HG03103 (cell line): ENCODE measurements at regions not wholly inside any gene's neighbourhood (a gene's known extent, or its start where the extent isn't known, plus 50 kb on each side); places are given as distances from the start of the nearest gene placed in this dataset.

Experiments
- ATAC-seq: cut with Tn5 transposase; IDR thresholded peaks from one replicate; pipeline ENCODE4 v1.9.1; 2021; ENCODE audit warnings: low read depth; ENCODE audit not compliant: unreplicated experiment

DNA sequence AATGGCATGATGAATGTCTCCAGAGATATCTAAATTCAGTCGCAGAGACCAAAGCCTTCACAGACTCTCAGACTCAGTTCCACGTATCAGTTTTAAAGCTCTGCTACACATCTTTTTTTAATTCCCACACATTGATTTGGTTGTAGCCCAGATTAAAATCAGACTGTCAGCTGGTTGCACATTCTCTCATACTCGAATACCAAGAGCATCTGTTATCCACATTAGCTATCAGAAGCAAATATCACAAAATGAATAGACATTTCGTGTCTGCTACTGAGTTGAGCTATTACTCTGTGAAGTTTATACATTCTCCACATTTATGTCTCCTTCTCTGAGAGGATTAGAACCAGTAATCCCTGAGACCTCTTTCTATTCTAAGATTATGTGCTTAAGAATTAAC lies 229.2 kb downstream of the GPAM start:
- ATAC-seq, result no peak

DNA sequence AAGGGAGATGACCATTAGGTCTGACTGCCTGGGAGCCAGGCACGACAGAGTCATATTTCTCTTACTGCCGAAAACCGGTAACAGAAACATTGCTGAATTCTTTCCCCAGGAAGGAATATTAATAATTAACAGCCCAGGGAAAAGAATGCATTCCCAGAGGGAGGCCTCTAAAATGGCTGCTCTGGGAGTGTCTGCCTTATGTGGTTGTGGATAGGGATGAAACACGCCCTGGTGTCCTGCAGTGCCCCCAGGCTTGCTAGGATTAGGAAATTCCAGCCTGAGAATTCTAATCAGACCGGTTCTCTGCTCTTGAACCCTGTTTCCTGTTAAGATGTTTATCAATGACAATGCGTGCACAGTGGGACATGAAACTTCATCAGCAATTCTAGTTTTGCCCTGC lies 226.7 kb downstream of the GPAM start:
- no peak for ATAC-seq

DNA sequence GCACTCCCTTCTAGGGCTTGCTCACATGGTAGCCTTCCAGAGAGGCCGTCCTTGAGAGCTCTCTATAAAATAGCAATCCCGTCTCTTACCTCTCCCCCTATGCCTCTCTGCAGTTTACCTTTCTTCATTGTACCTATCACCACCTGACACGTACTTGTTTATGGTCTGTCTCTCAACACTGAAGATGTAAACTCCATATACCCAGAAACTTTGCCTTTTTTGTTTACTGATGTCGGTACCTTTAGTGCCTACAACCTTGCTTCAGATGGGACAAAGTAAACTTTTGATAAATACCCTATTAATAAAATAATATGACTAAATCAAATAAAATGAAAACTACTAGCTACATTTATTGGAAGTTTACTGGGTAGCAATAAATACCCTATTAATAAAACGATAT lies 220.6 kb downstream of the GPAM start:
- no peak for ATAC-seq

DNA sequence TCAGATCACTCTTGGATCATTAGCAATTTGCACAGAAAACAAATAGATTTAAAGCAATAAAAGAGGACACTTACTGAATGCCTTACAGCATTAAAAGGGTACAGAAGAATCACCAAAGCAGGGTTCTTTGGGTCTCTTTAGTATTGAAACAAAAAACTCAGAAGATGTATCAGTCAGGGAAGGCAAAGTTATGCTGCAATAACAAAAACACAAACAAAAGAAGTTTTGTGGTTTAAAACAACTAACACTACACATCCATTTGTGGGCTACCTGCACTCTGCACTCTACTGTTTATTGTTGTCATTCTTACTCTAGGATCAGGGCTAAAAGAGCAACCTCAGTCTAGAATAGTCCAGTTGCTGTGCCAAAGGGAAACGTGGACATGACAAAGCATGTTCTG lies 216.4 kb downstream of the GPAM start:
- no peak for ATAC-seq

DNA sequence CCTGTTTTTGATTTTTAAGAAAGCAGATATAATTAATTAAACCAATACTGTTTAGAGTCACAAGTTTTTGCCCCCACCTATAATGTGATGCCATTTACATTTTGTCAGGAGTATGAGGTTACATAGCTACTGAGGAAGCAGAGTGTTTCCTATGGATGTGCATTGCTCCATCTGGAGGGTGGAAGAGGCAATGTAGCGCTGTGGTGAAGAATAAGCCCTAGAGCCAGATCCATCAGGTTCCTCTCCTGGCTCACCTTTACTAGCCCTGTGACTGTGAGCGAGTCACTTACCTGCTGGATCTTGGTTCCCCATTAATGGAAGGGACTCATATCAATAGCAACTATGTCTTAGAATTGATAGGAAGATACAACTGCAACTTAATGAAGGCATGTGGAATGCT lies 216.0 kb downstream of the GPAM start:
- ATAC-seq, result no peak

DNA sequence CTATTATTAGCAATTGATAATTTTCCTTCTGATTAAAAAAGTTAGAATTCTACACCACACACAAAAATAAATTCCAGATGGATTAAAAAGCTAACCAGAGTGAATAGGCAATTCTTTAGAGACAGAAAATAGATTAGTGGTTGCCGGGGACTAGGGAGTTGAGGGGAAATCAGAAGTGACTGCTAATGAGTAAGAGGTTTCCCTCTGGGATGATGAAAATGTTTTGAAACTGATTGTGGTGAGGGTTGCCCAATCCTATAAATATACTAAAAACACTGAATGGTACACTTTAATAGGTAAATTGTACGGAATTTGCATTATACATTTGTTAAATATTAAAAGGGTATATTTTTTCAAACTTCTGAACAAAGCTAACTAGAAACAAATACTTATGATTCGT lies 214.9 kb downstream of the GPAM start:
- no peak for ATAC-seq

DNA sequence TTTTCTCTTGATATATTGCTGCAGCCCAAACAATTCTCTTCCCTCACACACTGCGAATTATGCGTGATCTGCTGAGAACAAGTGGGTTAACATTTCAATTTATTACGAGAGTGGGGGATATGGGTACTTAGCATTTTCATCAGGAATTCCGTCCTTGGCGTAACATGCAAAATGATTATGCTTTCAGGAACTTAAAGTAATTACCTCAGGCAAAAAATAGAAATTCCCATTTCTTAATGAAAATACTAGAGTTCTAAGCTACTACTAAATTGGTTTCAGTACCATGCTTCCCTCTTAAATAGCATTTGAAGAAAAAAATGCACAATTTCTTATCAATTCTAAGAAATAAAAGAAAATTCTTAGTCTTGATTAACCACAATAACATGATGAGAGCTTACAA lies 213.5 kb downstream of the GPAM start:
- ATAC-seq, result no peak

DNA sequence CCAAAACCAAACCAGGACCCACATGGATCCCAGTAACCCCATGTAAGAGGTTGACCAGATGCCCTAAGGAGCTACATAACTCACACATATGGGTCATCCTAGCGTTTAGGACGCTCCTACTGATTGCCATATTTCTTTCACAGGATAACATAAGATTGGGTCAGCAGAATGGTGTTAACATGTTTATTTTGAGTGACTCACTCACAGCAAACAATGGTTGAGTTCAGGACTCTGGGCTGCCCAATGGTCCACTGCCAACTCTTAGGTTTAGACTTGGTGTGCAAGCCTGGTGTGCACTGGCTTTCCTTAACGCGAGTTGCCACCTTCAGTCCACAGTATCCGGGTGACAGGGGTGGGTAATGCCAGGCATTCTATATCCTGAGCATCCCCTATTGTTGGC lies 211.5 kb downstream of the GPAM start:
- ATAC-seq, result no peak

DNA sequence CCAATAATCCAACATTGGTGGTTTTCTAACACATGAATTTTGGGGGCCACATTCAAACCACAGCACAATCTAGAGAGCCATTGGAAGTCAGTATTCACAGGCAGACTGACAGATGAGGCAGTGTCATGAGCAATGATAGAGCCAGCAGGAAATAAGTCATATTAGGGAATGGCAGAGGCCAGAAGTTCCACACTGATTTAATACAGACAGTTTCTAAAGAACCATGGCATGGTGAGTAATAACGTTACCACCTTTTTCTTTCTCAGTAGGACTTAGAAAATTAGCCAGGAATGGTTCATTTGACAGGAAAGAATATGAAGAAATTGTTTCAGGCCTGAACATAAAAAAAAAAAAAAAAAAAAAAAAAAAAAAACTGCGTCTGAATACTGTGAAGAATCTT lies 210.3 kb downstream of the GPAM start:
- no peak for ATAC-seq

DNA sequence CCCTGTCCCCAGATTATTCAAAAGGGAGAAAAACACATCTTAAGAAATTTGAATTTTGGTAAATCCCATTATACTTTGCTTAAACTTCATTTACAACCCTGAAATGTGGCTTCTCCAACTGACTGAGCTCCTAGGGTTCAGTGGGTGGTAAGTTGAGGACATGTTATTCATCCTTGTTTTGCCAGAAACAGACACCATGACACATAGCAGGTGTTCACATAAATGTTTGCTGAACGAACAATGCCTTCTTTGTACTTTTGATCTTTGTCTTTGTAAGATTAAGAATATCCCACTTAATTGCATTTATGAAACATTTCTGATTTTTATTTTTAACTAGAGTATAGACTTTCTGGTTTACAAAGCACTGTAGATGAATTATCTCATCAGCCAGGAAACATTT lies 209.7 kb downstream of the GPAM start:
- ATAC-seq, result no peak

DNA sequence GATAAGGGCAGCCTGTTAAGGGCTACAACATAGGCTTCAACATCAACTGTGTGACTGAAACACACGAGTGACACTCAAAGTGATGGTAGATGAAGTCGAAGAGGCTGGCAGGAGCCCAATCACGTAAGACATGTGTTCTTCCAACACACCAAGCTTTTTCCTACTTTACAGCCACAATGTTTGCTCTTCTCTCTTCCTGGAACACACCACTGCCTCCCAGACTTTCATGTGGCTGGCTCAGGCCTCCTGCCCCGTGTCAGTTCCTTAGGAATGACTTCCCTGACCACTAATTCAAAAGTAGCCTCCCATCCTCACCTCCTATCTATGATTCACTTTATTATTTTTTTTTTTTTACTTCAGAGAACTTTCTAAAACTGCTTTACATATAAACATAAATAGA lies 209.2 kb downstream of the GPAM start:
- no peak for ATAC-seq

DNA sequence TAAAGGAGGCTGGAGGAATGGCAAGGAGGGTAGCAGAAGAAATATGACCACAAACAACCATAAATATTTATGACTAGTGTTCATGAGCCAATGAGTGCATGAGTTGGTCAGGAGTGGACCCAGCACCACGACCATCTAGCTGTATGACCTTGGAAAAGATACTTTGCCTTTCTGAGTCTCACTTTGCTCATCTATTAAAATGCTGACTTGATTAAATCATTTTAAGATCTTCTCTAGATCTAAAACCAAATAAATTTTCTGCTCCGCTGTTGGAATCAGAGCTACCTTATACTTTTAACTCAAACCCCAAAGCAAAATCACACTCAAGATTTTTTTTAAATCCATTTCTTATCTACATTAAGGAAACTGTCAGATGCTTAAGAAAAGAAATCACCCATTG lies 207.0 kb downstream of the GPAM start:
- ATAC-seq, result no peak

DNA sequence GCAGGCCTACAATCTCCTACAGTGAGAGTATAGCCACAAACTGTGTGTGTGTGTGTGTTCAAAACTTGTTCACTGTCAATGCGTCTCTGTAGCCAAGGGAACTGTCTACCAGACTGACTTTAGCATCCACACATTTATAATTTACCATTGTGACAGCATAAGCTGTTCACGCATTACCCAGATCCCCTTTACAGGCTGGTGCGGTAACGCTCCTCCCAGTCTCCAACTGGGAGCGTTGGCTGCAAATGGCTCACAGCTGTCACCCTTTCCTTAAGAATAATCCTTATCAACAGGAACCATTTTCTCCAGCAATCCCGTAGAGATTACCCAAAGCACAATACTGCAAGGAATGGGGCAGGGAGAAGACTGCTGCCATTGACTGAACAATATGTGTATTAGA lies 199.5 kb downstream of the GPAM start:
- ATAC-seq, result no peak

DNA sequence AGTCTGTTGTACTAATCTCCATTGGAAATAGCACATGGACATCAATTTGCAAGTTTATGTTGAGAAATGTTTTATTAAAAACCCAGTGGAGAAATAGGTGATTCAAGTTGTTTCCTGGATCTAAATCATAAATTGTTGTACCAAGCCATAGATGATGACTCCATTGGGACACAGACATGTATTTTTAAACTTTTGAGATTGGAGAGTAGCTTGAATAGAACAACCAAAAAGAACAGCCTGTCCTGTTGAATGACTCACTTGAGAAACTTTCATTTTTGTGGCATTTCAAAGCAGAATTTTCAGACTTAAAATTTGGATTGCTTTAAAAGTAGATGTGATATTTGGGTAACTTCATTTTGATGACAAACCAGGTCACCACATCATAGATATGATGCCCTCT lies 197.5 kb downstream of the GPAM start:
- ATAC-seq, result no peak

DNA sequence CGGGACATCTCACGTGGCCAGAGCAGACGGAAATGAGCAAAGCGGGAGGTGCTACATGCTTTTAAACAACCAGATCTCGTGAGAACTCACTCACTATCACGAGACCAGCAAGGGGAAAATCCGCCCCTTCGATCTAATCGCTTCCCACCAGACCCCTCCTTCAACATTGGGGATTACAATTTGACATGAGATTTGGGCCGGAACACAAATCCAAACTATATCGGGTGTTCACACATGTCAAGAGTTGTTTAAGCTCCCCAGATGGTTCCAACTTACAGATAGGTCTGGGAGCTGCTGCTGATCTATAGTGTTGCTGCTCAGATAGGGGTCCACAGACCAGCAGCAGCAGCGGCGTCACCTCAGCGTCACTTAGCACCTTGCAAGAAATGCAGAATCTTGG lies 194.9 kb downstream of the GPAM start:
- ATAC-seq, result no peak

DNA sequence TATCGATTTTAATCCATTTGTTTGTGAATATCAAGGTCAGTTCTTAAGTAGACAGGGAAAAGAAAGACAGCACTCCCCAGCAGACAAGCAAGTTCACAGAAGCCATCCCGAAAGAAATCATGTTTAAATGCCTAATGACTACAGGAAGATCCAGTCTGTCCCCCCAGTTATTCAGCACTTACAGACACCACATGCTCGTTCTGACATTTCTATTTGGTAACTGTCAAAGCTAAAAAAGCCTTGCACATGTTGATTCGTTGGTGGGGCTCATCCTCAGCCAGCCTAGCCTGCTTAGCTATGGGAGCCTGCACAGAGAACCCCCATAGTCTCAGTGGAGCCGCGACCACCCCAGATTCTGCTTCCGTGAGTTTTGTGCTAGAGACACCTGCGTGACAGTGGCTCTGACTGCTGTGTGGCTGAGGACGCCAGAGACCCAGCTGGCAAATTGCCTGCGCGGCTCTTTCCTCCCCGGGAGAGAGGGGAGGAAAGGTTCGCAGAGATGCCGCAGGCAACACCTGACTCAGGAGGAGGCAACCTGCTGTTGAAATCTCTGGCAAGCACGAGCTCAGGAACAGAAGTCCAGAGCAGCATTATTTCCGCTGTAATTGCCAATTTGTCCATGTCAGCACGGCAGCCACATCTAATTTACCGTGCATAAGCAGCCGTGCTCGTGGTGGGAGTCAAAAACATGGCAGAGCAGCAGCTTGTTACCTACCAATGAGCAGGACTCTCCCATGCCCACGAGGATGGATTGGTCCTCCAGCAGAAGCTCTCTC lies 194.2 kb downstream of the GPAM start:
- no peak for ATAC-seq

DNA sequence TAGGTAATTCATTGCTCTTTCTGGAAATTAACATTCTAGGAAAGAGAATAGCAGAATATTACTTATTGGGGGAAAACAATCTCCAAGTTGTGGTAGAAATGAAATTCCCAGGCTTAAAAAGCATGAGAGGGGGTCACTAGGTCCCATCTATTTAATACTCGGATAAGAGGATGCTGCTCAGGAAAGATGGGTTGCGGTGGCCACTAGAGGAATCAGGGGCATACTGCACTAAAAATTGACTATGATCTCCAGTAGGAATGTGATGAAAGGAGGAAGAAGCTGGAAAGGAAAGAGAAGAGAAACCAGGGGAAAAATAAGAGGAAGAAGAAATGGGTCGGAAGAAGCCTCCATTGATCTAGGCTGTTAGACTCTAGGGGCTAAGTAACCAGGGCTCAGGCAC lies 192.8 kb downstream of the GPAM start:
- ATAC-seq, result no peak

DNA sequence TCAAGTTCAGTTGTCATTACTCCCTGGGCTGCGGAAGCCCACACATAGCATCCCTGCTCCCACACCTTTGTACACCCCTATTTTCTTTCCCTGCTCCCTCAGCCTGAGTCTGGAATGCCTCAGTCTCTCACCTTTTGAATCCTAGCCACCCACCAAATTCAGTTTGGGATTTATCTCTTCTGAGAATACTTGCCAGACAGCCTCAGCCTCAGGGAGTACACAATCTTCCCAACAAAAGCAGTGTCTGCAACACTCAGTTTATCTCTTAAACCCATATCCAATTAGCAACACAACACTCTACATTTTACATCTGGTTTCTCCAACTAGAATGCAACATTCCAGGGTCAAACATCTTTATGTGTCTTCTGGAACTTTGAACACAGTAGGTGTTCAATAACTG lies 190.2 kb downstream of the GPAM start:
- ATAC-seq, result no peak

DNA sequence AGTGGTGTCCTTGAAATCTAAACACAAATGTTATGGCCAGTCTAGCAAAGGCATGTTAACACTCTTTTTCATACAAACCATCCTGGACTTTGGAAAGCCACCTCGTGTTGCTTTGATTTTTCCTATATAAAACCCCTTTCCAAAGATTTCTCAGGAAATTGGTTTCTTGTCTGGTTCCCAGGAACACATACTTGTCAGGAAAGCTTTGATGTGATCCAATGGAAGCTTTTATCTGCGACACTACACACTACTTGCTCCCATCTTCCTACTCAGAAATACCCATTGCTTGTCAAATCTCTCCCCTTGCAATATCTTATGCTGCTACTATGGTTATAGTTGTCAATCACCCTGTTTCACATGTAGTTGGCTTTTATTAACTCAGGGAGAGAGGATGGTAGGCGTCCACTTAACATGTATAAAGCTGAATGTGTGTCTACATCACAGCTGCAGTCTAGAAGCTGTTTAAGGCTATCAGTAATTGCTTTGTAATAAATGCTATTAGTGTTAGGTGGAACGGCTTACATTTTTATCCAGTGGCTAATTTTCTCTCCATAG lies 189.6 kb downstream of the GPAM start:
- no peak for ATAC-seq

DNA sequence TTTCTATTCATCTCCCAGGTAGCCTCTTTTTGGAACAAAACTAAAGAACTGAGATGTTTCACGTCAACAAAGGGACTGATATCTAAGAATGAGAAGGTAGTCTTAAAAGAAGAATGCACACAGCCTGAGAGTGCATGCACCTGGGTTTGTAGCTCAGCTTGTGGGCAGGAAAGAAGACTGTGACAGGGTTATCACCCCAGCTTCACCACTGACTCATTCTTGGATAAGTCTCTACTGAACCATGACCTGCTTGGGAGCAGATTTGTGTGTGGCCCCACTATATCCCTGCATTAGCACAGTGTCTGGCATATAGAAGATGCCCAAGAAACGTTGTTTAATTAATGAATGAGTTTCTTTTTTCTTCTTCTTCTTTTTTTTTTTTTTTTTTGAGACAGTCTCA lies 187.5 kb downstream of the GPAM start:
- ATAC-seq, result peak; percentile 99

DNA sequence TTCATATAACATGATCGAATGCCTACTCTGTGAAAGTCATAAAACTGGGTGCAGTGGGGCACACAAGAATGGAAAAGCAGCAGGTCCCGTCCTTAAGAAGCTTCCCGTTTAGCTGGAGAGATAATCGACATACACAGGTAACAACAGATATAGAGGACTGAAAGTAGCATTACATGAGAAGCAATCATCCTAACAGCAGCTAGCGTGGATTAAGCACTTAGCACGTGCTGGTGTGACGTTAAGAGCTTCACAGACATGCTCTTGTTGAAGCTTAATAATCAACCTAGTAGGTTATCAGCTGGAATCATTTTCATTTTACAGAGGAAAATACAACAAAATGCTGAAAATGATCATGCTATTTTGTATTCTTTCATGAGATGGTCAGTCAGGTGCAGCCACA lies 184.8 kb downstream of the GPAM start:
- ATAC-seq, result no peak

DNA sequence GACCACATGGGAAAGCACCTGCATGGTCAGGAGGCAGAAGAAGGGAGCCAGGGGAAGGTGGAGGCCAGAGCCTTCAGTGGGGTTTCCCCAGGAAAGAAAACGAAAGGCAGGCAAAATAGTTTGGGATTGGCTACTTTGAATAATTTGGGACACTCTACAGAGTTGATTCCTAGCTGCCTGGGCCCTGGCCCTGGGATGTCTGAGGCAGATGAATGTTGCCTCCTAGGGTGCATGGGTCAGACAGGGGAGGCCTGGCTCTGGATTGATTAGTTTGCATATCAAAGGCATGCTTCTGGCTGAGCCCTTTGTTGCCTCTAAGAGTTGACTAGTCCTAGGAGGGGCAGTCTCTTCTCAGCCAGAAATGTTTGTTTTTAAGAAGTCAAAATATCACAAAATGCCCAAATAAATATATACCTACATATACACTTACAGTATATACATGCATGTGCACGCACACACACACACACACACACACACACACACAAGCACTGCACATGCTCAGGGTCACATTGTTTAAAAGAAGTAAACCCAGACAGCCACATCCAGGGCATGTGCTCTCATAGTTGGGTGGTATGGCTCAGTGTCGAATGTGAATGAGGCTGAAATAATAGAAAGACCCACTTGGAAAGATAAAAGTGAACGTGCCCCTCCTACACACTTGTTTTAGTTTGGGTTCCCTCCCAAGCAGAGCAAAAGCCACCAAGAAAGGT lies 184.2 kb downstream of the GPAM start:
- ATAC-seq, result no peak
